OCI-LY7 (cell line): ENCODE measurements at regions not wholly inside any gene's neighbourhood (a gene's known extent, or its start where the extent isn't known, plus 50 kb on each side); places are given as distances from the start of the nearest gene placed in this dataset.

ENCODE experiments used
- BruUV-seq: library from RNA; stranded (reverse); fragments of 400-500 nt; replicated peaks from 2 replicates; lab custom pipeline; 2021; lab: Mats Ljungman, UMichigan
- CTCF ChIA-PET: fragments of 300-600 bp; sonication (Branson Sonifier 250); formaldehyde crosslinking; loops from one replicate; lab custom pipeline; 2022; ENCODE audit warnings: antibody characterized with exemption; ENCODE audit not compliant: unreplicated experiment; lab: Charles Lee
- POLR2A ChIA-PET: fragments of 300-600 bp; sonication (Branson Sonifier 250); formaldehyde crosslinking; loops from one replicate; lab custom pipeline; 2022; ENCODE audit warnings: antibody characterized with exemption; lab: Charles Lee
- DNase-seq: peaks from one replicate; pipeline ENCODE4 v3.0.0-alpha.2; 2015; ENCODE audit warnings: low spot score
- H2AFZ ChIP-seq: fragments of 200-600 bp; sonication (generic), shearing (Covaris generic); 2 replicates; pipeline ENCODE4 v1.6.1; 2014; ENCODE audit warnings: mild to moderate bottlenecking, antibody characterized with exemption, low read length, moderate library complexity
- H3K27ac ChIP-seq: fragments of 200-600 bp; sonication (generic); 2 replicates; pipeline ENCODE4 v1.5.1; 2014; ENCODE audit warnings: mixed run types, low read depth, mild to moderate bottlenecking, moderate library complexity, low read length, inconsistent platforms; ENCODE audit not compliant: poor library complexity, severe bottlenecking
- H3K36me3 ChIP-seq: fragments of 200-600 bp; sonication (generic); 2 replicates; pipeline ENCODE4 v1.6.1; 2014; ENCODE audit warnings: mild to moderate bottlenecking, antibody characterized with exemption, low read length, moderate library complexity, mixed read lengths; ENCODE audit not compliant: insufficient read depth
- H3K4me1 ChIP-seq: fragments of 200-600 bp; sonication (generic); 2 replicates; pipeline ENCODE4 v1.5.1; 2014; ENCODE audit warnings: mild to moderate bottlenecking, low read length; ENCODE audit not compliant: insufficient read depth, poor library complexity, severe bottlenecking
- H3K4me2 ChIP-seq: fragments of 200-600 bp; sonication (generic); 2 replicates; pipeline ENCODE4 v1.6.1; 2014; ENCODE audit warnings: mild to moderate bottlenecking, low read length
- H3K4me3 ChIP-seq: fragments of 200-600 bp; sonication (generic); 2 replicates; pipeline ENCODE4 v1.5.1; 2014; ENCODE audit warnings: mild to moderate bottlenecking, low read depth, low read length; ENCODE audit not compliant: poor library complexity, severe bottlenecking
- H3K79me2 ChIP-seq: fragments of 200-600 bp; sonication (generic); 2 replicates; pipeline ENCODE4 v1.6.1; 2016; ENCODE audit warnings: low read depth, mild to moderate bottlenecking, low read length, moderate library complexity, mixed read lengths; ENCODE audit not compliant: insufficient read depth
- H3K9me2 ChIP-seq: fragments of 200-600 bp; sonication (generic); 2 replicates; pipeline ENCODE4 v1.6.1; 2016; ENCODE audit warnings: mild to moderate bottlenecking, low read length, mixed read lengths; ENCODE audit not compliant: insufficient read depth
- H3K9me3 ChIP-seq: fragments of 200-600 bp; sonication (generic); 2 replicates; pipeline ENCODE4 v1.6.1; 2014; ENCODE audit warnings: mild to moderate bottlenecking, mixed run types, low read length, mixed read lengths
- H4K20me1 ChIP-seq: fragments of 200-600 bp; sonication (generic); 2 replicates; pipeline ENCODE4 v1.6.1; 2014; ENCODE audit warnings: mild to moderate bottlenecking, antibody characterized with exemption, low read length, moderate library complexity, mixed read lengths; ENCODE audit not compliant: insufficient read depth
- CTCF ChIP-seq: fragments of 200-600 bp; sonication (generic); conservative IDR thresholded peaks from 2 replicates; pipeline ENCODE4 v1.5.1; 2014; ENCODE audit warnings: mild to moderate bottlenecking, antibody characterized with exemption, low read length, moderate library complexity, mixed read lengths
- EZH2phosphoT487 ChIP-seq: fragments of 200-600 bp; sonication (generic); IDR thresholded peaks from 2 replicates; pipeline ENCODE4 v1.6.1; 2018; ENCODE audit warnings: low read depth, borderline replicate concordance, mild to moderate bottlenecking, mixed run types, antibody characterized with exemption, low read length, moderate library complexity, mixed read lengths
- intact Hi-C: fragments of 100-400 bp; cut with micrococcal nuclease; formaldehyde crosslinking; loops from one replicate; pipeline ENCODE4 v1.10.0; 2022; ENCODE audit not compliant: unreplicated experiment

- no peak for DNase-seq
- H3K9me2 ChIP-seq = no peaks in the 10 kb centered on the region
- no TSS peak for BruUV-seq
- no peaks in the 10 kb centered on the region for H3K36me3 ChIP-seq
- H3K27ac ChIP-seq = no peak overlapping the region
- H3K9me3 ChIP-seq = no peaks in the 10 kb centered on the region
- POLR2A ChIA-PET = no interaction called here
- intact Hi-C loops = no loop called here
- H3K4me3 ChIP-seq = no peak overlapping the region
- H4K20me1 ChIP-seq = no peaks in the 10 kb centered on the region
- no peak for TF ChIP-seq EZH2phosphoT487
- no peak for TF ChIP-seq CTCF
- H2AFZ ChIP-seq = no peak overlapping the region
- CTCF ChIA-PET = no interaction called here
- no peaks in the 10 kb centered on the region for H3K79me2 ChIP-seq
- no peak overlapping the region for H3K4me2 ChIP-seq
- H3K4me1 ChIP-seq = no peaks in the 10 kb centered on the region
These were observed 436.8 kb downstream of the CDH9 start for GRCh38 chr5:26601563-26601962.

- CTCF ChIA-PET = no interaction called here
- no TSS peak for BruUV-seq
- Histone ChIP-seq H4K20me1 (no peaks in the 10 kb centered on the region; the same call in 1 of the 2 replicates), H3K4me1 (no peaks in the 10 kb centered on the region), H3K27ac (no peak overlapping the region), H3K4me2 (no peak overlapping the region), H3K4me3 (no peak overlapping the region), H3K9me3 (no peaks in the 10 kb centered on the region), H2AFZ (no peak overlapping the region), H3K36me3 (no peaks in the 10 kb centered on the region), H3K79me2 (no peaks in the 10 kb centered on the region), H3K9me2 (no peaks in the 10 kb centered on the region)
- TF ChIP-seq CTCF (no peak), EZH2phosphoT487 (no peak)
- intact Hi-C loops = no loop called here
- POLR2A ChIA-PET = interaction anchor here (0.6 kb wide), 1 partner anchor 68 kb away, joined by 3 read pairs; no protein-coding TSS in a partner anchor
- DNase-seq = no peak
These were observed 455.9 kb downstream of the CDH9 start for GRCh38 chr5:26582350-26583045.

GRCh38 chr5:26579712-26580111 is 458.7 kb downstream of the CDH9 start:
- Histone ChIP-seq H3K79me2 (no peaks in the 10 kb centered on the region), H3K4me1 (no peaks in the 10 kb centered on the region), H4K20me1 (no peaks in the 10 kb centered on the region; the same call in 1 of the 2 replicates), H3K4me3 (no peak overlapping the region), H2AFZ (no peak overlapping the region), H3K36me3 (no peaks in the 10 kb centered on the region), H3K27ac (no peak overlapping the region), H3K9me2 (no peaks in the 10 kb centered on the region), H3K4me2 (no peak overlapping the region), H3K9me3 (no peaks in the 10 kb centered on the region)
- ChIA-PET CTCF (no interaction called here), POLR2A (interaction anchor here (1.0 kb wide), 2 partner anchors 16 to 33 kb away, joined by 3 read pairs; no protein-coding TSS in a partner anchor)
- no TSS peak for BruUV-seq
- intact Hi-C loops = no loop called here
- no peak for DNase-seq
- TF ChIP-seq EZH2phosphoT487 = no peak
- TF ChIP-seq CTCF = no peak
